ENCODE measurements at regions not wholly inside any gene's neighbourhood (a gene's known extent, or its start where the extent isn't known, plus 50 kb on each side); places are given as distances from the start of the nearest gene placed in this dataset.

DNA sequence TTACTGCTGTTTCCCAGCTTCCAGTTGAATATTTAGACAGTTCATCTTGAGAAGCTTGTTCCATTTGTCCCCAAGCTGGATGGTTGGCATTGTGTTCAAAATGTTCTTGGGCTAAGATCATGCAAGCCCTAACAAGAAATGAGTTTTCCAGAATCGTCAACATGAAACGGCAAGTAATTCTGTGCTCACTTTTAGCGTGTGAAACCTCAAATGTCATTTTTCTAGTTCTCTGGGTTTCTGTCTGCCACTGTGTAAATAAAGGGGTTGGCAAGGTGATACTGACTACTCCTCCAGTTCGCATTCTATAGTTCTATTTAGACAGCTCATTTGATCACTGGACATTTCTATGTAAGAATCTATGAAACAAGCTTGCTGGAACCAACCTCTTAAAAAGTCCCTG, 194.0 kb downstream of the AHR start:
- TF ChIP-seq, protein P1, sequence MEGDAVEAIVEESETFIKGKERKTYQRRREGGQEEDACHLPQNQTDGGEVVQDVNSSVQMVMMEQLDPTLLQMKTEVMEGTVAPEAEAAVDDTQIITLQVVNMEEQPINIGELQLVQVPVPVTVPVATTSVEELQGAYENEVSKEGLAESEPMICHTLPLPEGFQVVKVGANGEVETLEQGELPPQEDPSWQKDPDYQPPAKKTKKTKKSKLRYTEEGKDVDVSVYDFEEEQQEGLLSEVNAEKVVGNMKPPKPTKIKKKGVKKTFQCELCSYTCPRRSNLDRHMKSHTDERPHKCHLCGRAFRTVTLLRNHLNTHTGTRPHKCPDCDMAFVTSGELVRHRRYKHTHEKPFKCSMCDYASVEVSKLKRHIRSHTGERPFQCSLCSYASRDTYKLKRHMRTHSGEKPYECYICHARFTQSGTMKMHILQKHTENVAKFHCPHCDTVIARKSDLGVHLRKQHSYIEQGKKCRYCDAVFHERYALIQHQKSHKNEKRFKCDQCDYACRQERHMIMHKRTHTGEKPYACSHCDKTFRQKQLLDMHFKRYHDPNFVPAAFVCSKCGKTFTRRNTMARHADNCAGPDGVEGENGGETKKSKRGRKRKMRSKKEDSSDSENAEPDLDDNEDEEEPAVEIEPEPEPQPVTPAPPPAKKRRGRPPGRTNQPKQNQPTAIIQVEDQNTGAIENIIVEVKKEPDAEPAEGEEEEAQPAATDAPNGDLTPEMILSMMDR (IDR thresholded peaks at IDR 0.05) = no peak
- no peak for TF ChIP-seq POLR2A (IDR thresholded peaks at IDR 0.05)
